Activated T-cell treated with anti-CD3 and anti-CD28 coated beads, Interleukin-2, amount 50 U/mL, for 48 hours (primary cell): ENCODE measurements at regions not wholly inside any gene's neighbourhood (a gene's known extent, or its start where the extent isn't known, plus 50 kb on each side); places are given as distances from the start of the nearest gene placed in this dataset.

Experiments
- DNase-seq, 2 experiments: peaks; one replicate each; pipeline ENCODE4 v3.0.0-alpha.2; 2020

DNA sequence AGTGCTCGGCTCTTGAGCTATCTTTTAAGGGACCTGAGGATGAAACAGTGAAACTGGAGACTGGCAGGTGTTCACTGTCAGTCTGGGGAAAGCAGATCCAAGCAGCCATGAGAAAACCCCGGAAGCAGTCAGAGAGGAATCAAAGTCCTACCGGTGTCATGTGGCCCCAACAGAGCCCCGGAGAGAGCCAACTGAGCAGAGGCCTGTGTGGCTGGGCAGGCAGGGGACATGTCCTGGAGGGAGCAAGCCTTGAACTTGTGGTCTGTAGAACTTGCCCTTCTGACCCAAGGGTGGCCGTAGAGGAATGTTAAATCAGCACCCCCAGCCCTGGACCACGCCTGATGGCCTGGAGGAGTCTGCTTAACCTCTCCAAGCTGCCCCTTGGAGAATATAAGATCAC lies 113.7 kb upstream of the ZNF507 start:
- DNase-seq = no peak

DNA sequence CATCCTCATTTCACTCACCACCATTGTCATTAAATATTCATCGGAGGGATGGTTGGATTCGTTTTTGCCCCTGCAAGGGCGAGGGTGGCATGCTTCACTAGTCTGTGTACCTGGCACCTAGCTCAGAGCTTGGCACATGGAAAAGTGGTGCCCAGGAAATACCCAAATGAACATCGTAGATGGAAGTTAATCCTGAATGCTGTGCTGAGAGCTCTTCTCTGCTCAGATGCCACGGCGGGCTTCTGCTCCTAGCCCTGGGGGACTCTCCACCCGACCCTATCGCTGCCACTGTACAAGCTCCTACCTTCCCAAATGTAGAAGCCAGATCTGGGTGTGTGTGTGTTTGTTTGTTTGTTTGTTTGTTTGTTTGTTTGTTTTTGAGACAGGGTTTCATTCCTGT lies 113.0 kb upstream of the ZNF507 start:
- DNase-seq = no peak

DNA sequence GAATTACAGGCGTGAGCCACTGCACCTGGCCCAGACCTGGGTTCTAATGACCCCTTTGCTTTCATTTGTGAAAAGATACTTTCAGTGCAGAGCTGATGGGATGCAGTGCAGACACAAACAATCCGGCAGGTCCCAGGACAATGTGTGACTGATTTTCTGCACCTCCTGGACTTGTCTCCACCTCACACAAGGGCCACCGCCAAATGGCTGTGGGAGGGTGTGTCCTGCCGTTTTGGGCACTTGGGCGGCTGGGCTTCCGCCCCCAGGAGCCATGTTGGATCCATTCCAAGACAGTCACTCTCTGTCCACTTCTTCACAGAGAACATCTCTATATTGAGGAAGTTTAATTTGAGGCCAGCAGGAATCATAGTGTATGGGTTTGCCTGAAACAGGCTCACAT lies 112.3 kb upstream of the ZNF507 start:
- DNase-seq = no peak

DNA sequence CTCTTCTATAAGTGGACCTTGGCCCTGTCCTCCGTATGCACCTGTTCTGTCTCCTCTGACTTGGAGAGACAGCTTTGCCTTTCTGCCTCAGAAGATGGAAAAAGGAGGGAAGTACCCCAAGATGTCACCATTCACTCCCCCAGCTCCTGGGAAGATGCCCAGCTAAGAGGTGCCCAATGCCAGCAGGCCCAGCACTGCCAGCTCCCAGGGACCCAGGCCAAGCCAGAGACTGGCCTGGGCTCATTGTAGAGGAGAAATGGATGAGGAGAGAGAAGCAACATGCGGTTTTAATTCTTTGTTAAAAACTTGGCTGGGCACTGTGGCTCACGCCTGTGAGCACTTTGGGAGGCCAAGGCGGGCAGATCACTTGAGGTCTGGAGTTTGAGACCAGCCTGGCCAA lies 111.5 kb upstream of the ZNF507 start:
- no peak for DNase-seq

DNA sequence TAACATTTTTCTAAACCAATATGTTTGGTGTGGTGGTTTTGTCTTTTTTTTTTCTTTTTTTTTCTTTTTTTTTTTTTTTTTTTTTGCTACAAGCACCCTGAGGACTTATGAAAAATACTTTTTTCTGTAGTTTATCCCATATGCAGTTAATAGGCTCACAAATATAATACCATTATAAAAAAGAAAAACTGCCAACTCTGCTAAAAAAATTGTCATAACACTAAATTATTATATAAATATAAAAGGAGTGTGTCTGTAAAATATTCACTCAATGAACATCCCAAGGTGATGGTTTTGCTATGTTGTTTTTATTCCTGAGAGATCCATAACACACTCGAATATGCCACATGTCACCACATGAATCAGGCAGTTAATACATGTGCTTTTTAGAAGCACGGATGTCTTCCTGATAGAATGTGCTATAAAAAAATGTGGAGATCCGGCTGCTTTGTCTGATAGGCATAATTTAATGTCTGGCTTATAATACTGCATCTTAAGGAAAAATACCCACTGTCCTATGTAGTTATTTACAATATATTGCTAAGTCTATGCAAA lies 110.7 kb upstream of the ZNF507 start:
- no peak for DNase-seq

GRCh38 chr19:32238076-32238475 lies 107.3 kb upstream of the ZNF507 start:
- DNase-seq = no peak

- no peak for DNase-seq
Observed at GRCh38 chr19:32240316-32240715, 105.1 kb upstream of the ZNF507 start.

- no peak for DNase-seq
Observed at GRCh38 chr19:32241306-32241705, 104.1 kb upstream of the ZNF507 start.

DNA sequence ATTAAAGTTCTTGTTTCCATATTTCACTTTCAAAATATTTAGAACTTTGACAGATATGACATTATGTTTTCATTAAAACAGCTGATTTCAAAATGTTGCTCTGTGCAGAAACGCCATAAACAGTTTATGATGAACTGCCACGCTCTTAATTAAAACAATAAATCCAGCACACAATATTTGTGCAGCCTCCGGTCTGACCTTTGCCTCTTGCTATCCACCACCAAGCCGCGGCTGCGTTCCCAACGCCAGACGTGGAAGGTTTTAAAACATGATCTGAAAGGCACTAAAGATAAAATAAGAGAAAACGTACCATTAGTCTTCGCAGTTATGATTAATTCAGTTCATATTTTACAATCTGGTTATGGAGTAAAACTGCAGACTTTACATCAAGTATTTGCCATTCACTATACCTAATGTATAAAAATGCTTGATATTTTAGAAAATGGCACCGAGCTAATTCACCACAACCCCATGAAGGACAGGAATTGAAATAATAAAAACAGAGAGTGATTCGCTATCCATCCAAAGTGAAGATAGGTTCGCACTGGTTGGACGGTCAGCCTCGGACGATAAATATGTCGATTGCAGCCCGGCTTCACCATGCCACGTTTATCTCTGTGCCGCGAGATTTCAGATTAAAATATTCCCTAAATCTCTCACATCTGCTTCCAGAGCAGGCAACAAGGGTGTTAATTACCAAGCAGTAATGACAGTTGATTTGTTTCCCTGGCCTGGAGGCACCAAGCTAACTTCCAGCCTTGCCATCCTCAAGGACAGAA lies 103.3 kb upstream of the ZNF507 start:
- DNase-seq = no peak

- DNase-seq = no peak
Observed at GRCh38 chr19:32246006-32246405, 99.4 kb upstream of the ZNF507 start.

DNA sequence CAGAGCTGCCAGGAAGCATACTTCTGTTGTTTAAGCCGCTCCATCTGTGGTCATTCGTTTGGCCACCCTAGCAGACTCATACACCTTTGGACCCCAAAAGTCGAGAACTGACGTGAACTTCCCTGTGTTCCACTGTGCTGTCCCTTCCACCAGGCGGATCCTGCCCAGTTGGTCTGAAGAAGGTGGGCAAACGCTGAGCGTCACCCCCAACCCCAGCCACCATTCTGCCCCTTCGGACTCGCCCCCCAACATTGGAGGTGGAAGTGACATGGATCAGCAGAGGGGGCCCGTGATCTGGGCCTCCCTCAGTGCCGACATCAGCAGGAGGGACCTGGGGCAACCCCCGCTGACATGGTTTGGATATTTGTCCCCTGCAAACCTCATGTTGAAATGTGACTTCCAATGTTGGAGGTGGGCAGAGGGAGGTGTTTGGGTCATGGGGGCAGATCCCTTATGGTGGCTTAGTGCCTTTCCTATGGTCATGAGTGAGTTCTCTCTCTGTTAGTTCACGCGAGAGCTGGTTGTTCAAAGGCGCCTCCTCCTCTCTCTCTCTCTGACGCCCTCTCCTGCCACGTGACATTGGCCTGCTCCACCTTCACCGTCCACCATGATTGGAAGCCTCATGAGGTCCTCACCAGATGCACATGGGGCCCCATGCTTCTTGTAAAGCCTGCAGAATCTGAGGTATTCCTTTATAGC lies 93.6 kb upstream of the ZNF507 start:
- no peak for DNase-seq

GRCh38 chr19:32252333-32252669 lies 93.1 kb upstream of the ZNF507 start:
- DNase-seq = no peak

GRCh38 chr19:32253683-32254508 lies 91.5 kb upstream of the ZNF507 start:
- DNase-seq = no peak

DNA sequence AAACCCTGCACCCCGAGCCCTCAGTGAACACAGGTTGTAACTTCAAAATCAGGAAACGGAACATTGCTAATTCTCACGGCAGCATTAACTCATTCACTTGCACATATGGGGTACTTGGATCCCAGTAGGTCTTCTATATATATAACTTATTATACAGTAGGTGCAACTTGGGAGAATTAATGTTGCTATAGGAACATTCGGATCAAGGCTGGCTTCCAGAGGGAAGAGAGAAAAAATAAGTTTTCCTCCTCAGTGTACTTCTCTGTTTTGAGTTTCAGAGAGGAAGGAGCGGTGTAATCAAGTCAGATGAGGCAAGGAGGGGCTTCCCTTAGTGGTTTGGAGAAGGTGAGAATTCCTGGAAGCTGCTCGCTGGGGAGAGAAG lies 90.9 kb upstream of the ZNF507 start:
- no peak for DNase-seq

DNA sequence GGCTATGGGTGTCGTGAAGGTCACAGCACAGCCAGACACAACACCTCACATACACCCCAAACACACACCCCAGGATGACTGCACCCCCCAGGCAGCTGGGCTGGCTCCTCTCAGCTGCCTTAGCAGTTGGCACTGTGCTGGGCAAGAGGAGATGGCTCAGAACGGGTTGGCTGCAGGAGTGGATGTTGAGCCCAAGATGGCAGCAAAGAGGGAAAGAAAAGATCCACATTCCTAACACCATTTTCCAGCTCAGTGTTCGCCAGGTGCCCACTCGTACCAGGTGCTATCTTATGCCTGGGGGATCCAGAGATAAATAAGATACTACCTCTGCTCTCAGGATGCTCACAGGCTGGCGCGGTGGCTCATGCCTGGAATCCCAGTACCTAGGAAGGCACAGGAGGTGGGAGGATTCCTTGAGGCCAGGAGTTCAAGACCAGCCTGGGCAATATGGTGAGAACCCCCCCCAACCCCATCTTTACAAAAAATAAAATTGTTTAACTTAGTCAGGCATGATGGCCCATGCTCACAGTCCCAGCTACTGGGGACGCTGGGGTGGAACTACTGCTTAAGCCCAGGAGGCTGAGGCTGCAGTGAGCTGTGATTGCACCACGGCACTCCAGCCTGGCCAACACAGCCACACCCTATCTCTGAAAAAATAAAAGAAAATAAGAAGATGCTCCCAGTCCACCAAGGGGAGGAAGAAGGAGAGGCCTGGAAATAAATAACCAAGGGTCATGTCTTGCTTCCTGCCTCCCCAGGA lies 89.7 kb upstream of the ZNF507 start:
- DNase-seq = no peak

GRCh38 chr19:32256341-32256975 lies 89.0 kb upstream of the ZNF507 start:
- no peak for DNase-seq

- DNase-seq = no peak
Observed at GRCh38 chr19:32257326-32258073, 87.9 kb upstream of the ZNF507 start.

DNA sequence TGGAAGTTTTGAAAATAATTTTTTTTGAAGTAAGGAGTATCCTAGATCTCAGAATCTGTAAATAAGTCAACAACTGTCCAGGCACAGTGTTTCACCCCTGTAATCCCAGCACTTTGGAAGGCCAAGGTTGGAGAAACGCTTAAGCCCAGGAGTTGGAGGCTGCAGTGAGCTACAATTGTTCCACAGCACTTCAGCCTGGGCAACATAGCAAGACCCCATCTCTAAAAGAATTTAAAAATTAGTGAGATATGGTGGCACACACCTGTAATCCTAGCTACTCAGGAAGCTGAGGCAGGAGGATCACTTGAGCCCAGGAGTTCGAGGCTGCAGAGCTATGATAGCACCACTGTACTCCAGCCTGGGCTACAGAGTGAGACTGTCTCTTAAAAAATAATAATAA lies 87.2 kb upstream of the ZNF507 start:
- no peak for DNase-seq

- DNase-seq = no peak
Observed at GRCh38 chr19:32264568-32264967, 80.8 kb upstream of the ZNF507 start.

GRCh38 chr19:32265995-32266394 lies 79.4 kb upstream of the ZNF507 start:
- DNase-seq = no peak

- DNase-seq = no peak
Observed at GRCh38 chr19:32266460-32266859, 79.0 kb upstream of the ZNF507 start.

- no peak for DNase-seq
Observed at GRCh38 chr19:32268381-32268780, 77.0 kb upstream of the ZNF507 start.
